ENCODE measurements at regions not wholly inside any gene's neighbourhood (a gene's known extent, or its start where the extent isn't known, plus 50 kb on each side); places are given as distances from the start of the nearest gene placed in this dataset.
A peak's percentile ranks its signal among the peaks of the same experiment; 100 is the strongest.

GRCh38 chr5:109971968-109972367 lies 282.2 kb downstream of the MAN2A1 start:
- no peak overlapping the region for H3K27ac ChIP-seq
- H3K9me3 ChIP-seq = no peaks in the 10 kb centered on the region
- H3K36me3 ChIP-seq = no peaks in the 10 kb centered on the region
- no peaks in the 10 kb centered on the region for H3K4me1 ChIP-seq
- H3K27me3 ChIP-seq (ENCODE audit: low read depth) = no peaks in the 10 kb centered on the region
- no peak overlapping the region for H3K4me3 ChIP-seq
- DNase-seq (no peak), ATAC-seq (no peak)
- intact Hi-C loops (cut with DNase I) = no loop called here
- no peak for TF ChIP-seq CTCF (IDR thresholded peaks at IDR 0.05)

- no peak overlapping the region for H3K27ac ChIP-seq
- ATAC-seq (no peak), DNase-seq (no peak)
- H3K36me3 ChIP-seq = no peaks in the 10 kb centered on the region
- H3K9me3 ChIP-seq = no peaks in the 10 kb centered on the region
- H3K4me3 ChIP-seq = no peak overlapping the region
- intact Hi-C loops (cut with DNase I) = no loop called here
- TF ChIP-seq CTCF (IDR thresholded peaks at IDR 0.05) = no peak
- no peaks in the 10 kb centered on the region for H3K27me3 ChIP-seq (ENCODE audit: low read depth)
- H3K4me1 ChIP-seq = no peaks in the 10 kb centered on the region
Measured at GRCh38 chr5:109981979-109982378, 292.3 kb downstream of the MAN2A1 start.

GRCh38 chr5:109982966-109983534 lies 293.3 kb downstream of the MAN2A1 start:
- Histone ChIP-seq H3K4me1 (no peaks in the 10 kb centered on the region), H3K4me3 (no peak overlapping the region), H3K36me3 (no peaks in the 10 kb centered on the region), H3K27me3 (ENCODE audit: low read depth) (no peaks in the 10 kb centered on the region), H3K9me3 (no peaks in the 10 kb centered on the region), H3K27ac (no peak overlapping the region)
- no peak for TF ChIP-seq CTCF (IDR thresholded peaks at IDR 0.05)
- no peak for DNase-seq
- intact Hi-C loops (cut with DNase I) = no loop called here
- no peak for ATAC-seq

- no peak for TF ChIP-seq CTCF (IDR thresholded peaks at IDR 0.05)
- H3K9me3 ChIP-seq = no peaks in the 10 kb centered on the region
- H3K36me3 ChIP-seq = no peaks in the 10 kb centered on the region
- H3K4me1 ChIP-seq = no peaks in the 10 kb centered on the region
- no peak overlapping the region for H3K27ac ChIP-seq
- intact Hi-C loops (cut with DNase I) = no loop called here
- no peaks in the 10 kb centered on the region for H3K27me3 ChIP-seq (ENCODE audit: low read depth)
- no peak for DNase-seq
- no peak for ATAC-seq
- H3K4me3 ChIP-seq = no peak overlapping the region
Measured at GRCh38 chr5:109986726-109987125, 297.0 kb downstream of the MAN2A1 start.

- TF ChIP-seq CTCF (IDR thresholded peaks at IDR 0.05) = no peak
- Histone ChIP-seq H3K27ac (no peak overlapping the region), H3K4me3 (no peak overlapping the region), H3K9me3 (no peaks in the 10 kb centered on the region), H3K36me3 (no peaks in the 10 kb centered on the region), H3K27me3 (ENCODE audit: low read depth) (no peaks in the 10 kb centered on the region), H3K4me1 (no peaks in the 10 kb centered on the region)
- DNase-seq = no peak
- intact Hi-C loops (cut with DNase I) = no loop called here
- ATAC-seq = no peak
Measured at GRCh38 chr5:109987355-109987754, 297.6 kb downstream of the MAN2A1 start.

GRCh38 chr5:109987970-109988369 lies 298.2 kb downstream of the MAN2A1 start:
- TF ChIP-seq CTCF (IDR thresholded peaks at IDR 0.05) = no peak
- Histone ChIP-seq H3K4me1 (no peaks in the 10 kb centered on the region), H3K27ac (no peak overlapping the region), H3K27me3 (ENCODE audit: low read depth) (no peaks in the 10 kb centered on the region), H3K36me3 (no peaks in the 10 kb centered on the region), H3K9me3 (no peaks in the 10 kb centered on the region), H3K4me3 (no peak overlapping the region)
- intact Hi-C loops (cut with DNase I) = no loop called here
- DNase-seq = no peak
- ATAC-seq = peak in 1 of 2 donors; percentile 55

Measured in lower lobe of right lung (tissue), 2 donors.